GM18951 (cell line): ENCODE measurements at regions not wholly inside any gene's neighbourhood (a gene's known extent, or its start where the extent isn't known, plus 50 kb on each side); places are given as distances from the start of the nearest gene placed in this dataset.

Experiments
- POLR2A ChIP-seq: IDR thresholded peaks from 4 replicates; pipeline ENCODE4 v1.6.1; 2011; ENCODE audit warnings: mild to moderate bottlenecking; ENCODE audit not compliant: insufficient read length, insufficient read depth; ENCODE audit errors: extremely low read depth
- in situ Hi-C: fragments of 300-500 bp; cut with MboI; formaldehyde crosslinking; loops from one replicate; pipeline ENCODE4 v1.12.0; 2022; ENCODE audit warnings: low sequenced_read_pairs, mixed read lengths, inconsistent platforms; ENCODE audit not compliant: unreplicated experiment

DNA sequence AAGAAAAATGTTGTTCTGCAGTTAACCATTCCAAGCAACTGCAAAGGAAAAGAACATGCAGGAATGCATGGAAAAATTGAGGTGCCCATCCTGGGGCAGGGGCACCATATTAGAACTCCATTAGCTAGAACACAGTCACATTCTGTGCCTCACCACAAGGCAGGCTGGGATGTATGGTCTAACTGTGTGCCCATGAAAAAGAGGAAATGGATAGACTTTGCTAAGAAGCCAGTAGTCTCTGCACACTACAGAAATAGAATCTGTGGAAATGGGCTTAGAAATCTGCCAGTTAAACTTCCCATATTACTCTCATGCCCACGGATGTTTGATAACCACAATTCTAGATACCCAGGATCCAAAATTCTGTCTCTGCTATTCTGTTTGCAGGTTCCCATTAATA is 423.8 kb upstream of the SMARCA2 start:
- in situ Hi-C loops, result no loop called here
- no peak for TF ChIP-seq POLR2A

DNA sequence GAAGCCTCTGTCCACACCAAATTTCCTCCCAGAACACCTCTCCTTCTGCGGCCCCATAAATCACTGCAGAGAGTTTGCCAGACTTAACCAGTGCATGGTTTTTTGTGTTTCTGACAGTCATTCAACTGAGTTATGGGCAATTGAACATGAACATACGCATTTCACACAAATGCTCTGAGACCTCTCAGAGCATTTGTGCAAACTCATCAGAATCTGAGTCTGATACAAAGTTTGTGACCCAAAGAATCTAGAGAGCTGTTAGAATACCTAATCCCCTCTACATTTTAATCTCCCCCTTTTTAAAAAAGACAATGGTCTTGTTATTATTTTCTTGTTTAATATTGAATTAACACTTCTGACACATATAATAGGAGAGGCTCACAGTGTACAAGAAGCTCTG is 416.9 kb upstream of the SMARCA2 start:
- in situ Hi-C loops, result loop anchor here (5.0 kb wide), 1 partner anchor 146 kb away; no protein-coding TSS in a partner anchor
- TF ChIP-seq POLR2A, result no peak

DNA sequence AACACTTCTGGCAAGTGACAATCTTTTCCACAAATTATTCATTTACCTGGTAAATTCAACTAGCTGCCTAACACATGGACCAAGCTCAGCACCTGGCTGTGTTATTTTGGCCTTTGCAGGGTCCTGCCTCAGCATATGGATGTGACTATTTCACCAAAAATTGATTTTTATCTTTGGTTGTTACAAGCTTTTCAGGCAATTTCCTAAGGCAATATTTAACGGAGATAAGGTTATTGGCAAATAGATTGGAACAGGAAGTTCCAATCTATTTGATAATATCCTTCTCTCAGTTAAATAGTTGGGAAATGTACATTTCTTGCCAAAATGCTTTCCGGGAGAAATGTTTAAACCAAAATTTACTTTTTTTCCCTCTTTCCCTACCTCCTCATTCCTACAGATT is 415.2 kb upstream of the SMARCA2 start:
- in situ Hi-C loops, result loop anchor here (5.0 kb wide), 1 partner anchor 148 kb away; no protein-coding TSS in a partner anchor
- TF ChIP-seq POLR2A, result no peak

DNA sequence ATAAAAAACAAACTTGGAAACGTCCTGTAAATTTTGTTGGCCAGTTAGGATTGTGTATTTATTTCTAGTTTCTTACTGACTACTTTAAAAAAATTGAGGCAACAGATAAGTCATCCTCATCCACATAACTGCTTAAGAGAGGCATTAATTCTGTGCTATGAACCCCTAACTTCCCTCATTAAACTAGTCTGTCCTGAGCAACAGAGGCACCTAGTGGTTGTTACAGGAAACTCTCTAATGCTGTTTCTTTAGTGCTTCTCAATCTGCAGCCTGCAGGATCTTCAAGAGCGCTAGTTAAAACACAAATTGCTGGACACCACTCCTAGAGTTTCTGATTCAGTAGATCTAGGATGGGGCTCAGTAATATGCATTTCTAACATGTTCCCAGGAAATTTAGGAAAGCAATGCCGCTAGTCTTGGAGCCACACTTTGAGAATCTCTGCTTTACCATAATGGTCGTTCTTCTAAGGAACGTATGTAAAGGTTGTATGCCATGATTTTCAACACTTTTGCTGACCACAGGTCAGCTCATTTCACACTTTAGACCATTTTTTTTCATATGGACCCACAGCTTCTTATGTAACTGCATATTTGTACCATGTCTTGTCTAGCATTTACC is 410.1 kb upstream of the SMARCA2 start:
- in situ Hi-C loops, result no loop called here

DNA sequence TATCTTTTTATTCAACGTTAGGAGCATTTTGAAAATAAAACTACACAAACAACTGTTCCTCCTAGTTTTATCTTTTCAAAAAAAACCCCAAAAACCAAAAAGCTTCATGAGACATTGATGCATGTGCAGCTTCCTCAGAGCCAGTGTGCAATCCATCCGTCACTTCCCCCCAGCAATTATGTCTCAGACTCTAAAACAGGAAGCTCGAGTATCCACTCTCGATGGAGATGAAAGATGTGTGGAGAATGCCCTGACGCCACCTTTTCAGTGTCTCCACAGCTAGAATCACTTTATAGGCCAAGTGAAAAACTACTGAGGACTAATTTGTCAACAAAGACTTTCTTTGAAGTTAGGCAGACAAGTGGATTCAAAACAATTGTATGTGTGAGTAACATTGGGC is 408.9 kb upstream of the SMARCA2 start:
- in situ Hi-C loops, result no loop called here
- TF ChIP-seq POLR2A, result no peak

More for the DNA sequence above, 410.1 kb upstream of the SMARCA2 start:
- no peak for TF ChIP-seq POLR2A

DNA sequence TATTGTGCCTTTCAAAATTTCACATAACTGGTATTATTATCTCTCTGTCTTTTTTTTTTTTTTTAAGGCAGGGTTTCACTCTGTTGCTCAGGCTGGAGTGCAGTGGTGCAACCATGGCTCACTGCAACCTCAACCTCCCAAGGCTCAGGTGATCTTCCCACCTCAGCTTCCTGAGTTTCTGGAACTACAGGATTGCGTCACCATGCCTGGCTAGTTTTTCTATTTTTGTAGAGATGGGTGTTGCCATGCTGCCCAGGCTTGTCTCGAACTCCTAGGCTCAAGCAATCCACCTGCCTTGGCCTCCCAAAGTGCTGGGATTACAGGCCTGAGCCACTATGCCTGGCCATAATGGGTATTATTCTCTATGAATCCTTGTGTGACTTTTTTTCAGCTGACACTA is 402.3 kb upstream of the SMARCA2 start:
- no peak for TF ChIP-seq POLR2A
- in situ Hi-C loops, result no loop called here

DNA sequence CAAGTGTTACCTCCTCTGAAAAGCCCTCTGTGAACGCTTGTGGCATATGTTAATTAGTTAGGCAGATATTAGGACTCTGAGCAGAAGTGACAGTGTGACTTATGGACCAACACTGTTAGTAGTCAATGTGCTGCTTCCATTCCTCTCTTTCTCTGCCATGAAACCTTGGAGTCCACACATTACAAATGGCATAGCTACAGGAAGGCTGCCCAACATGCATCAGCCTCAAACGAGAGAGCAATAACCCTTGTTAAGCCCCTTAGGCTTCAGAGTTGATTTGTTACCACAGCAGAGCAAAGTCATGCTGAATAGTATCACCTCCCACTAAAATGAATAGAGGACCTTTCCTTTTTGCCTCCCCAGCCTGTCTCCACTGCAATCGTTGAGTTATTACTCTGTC is 397.7 kb upstream of the SMARCA2 start:
- TF ChIP-seq POLR2A, result no peak
- in situ Hi-C loops, result no loop called here

DNA sequence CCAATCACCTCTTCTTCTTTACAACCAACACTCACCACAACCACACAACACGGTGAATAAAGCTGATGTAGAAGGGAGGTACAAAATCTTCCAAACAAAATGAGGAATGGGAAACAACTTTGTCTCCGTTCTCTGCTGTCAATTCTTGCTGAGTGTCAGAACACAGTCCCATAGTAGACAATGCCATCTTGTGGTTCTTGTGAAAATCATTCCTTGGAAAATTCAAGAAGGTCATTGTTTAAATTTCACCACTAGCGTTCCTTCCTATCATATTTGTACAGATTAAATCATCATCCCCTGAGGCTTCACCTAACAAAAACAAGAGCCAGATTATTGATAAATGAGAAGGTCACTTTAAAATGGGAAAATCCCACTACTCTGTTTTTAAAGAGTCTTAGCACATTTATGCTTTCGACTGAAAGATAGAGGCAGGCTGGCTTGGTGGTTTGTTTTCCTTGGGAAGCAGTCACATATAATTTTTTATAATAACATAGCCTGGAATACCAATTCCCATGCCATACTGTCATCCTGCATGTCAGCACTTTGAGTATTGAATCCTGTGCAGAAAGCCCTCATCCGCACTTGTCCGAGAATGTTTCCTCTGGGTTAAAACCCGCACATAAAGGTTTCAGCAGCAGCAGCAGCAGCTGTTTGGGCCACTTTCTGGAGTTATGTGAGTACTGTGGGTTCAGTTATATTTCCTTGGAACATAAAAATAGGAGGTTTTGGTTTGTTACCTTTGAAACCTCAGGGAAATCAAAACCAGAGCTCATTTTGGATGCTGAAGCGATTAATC is 395.0 kb upstream of the SMARCA2 start:
- in situ Hi-C loops, result no loop called here
- TF ChIP-seq POLR2A, result no peak

DNA sequence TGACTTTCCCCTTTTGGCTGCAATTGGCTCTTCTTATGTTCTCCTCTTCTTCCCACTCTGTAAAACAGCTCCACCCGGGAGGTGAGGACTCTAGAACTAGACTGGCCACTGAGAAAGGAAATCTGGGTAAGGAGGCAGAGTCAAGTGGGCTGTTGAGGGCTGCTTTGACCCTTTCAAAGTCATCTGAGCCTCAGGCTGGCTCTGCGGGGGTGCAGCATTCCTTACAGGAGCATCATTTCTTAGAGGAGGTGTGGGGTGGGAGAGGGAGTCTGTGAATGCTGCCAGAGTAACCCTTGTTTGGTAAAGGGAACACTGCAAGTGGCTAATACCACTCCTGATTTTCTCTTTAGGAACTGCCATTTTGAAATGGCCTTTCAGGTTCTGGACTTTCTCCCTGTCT is 377.7 kb upstream of the SMARCA2 start:
- no peak for TF ChIP-seq POLR2A
- in situ Hi-C loops, result no loop called here

DNA sequence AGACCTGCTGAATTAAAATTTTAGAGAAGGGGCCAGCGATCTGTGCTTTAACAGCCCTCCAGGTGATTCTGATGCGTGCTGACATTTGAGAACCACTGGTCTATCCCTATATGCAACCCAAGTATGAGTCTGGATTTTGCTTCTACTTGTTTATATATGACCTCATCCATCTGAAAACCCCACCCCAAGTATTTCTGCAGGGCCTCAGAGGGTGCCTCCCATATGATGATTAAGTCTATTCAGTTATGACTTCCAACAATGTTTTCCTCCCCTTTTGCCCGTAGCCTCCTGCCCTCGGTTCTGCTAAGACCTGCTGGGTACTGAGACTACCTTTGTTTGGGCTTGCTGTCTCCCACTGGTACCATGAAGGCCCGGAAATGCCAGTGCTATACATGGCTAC is 376.0 kb upstream of the SMARCA2 start:
- no peak for TF ChIP-seq POLR2A
- in situ Hi-C loops, result no loop called here

DNA sequence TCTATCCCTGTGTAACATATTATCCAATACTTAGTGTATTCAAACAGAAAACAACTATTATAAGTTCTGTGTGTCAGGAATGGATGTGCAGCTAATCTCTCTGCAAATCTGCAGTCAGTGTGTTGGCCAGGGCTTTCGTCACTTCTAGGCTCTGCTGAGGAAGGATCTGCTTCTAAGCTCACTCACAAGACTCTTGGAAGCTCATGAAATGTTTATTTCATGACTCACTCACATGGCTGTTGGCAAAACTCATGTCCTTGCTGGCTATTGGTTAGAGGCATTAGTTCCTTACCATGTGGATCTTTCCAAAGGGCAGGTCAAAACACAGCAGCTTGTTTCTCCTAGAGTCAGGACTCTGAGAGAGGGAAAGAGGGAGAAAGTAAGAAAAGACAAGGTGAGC is 367.4 kb upstream of the SMARCA2 start:
- no peak for TF ChIP-seq POLR2A
- in situ Hi-C loops, result no loop called here

DNA sequence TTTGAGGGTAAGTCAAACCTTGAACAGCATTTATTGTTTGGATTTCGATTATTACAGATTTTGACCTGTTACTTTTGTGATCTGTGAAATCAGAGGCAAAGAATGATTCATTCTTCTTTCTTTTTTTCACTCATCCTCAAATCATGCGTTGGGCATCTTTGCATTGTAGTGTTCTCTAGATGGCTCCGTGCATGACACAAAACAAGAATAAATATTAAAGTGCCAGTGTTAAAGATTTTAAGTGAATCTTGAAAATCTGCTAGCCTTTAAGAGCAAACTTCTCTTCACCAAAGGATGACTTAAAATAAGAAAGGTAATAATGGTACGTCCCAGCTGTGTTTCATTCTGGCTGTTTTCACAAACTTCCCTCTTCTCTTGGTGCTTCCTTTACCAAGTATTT is 361.9 kb upstream of the SMARCA2 start:
- in situ Hi-C loops, result no loop called here
- TF ChIP-seq POLR2A, result no peak

DNA sequence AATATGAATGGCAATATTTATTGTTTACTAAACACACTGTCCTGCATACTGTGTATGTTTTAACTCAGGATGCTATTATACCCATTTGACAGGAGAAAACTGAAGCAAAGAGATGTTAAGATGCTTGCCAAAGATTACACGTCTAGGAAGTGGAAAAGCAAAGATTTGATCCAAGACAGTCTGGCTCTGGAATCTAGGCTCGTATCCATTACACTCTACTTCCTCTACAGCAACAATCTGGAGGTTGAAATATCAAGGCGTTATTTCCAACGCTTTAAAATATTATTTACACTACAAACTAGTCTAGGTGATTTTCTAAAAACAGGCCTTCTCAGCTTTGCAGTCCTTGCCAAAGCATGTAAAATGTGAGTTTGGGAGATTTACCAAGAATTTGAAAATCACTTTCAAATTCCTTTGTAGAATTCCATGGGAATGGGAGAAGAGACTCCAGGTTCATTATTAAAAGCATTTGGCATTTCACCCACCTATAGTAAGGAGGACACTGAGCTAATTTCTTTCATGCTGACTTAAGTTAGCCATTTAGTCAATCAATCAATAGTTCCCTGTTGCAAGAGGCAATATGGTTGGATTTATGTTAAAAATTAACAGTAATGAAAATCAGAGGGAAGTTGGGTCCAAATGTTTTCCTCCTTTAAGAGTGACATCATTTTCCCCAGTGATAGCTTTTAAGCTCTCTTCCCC is 356.3 kb upstream of the SMARCA2 start:
- in situ Hi-C loops, result no loop called here
- TF ChIP-seq POLR2A, result no peak

DNA sequence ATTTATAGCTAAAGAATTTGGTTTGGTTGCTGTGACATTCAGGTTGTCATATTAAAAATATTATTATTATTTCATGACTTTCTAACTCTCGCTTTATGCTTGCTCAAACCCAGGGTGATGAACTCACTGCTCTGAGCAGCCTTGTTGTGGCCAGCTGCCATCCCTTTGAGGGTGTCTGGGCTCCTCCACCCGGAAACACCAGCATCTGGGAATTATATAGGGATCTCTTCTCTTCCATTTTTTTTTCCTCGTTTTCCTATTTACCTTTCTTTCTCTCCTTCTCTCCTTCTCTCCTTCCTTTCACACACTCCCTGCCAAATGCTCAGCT is 355.8 kb upstream of the SMARCA2 start:
- in situ Hi-C loops, result no loop called here
- TF ChIP-seq POLR2A, result no peak
